PC-9 (cell line): ENCODE measurements at regions not wholly inside any gene's neighbourhood (a gene's known extent, or its start where the extent isn't known, plus 50 kb on each side); places are given as distances from the start of the nearest gene placed in this dataset.

Source experiments
- BruUV-seq: library from RNA; stranded (reverse); fragments of 400-500 nt; replicated peaks from 2 replicates; lab custom pipeline; 2021; lab: Mats Ljungman, UMichigan
- CTCF ChIA-PET: fragments of 300-600 bp; sonication (Branson Sonifier 250); formaldehyde crosslinking; loops from one replicate; lab custom pipeline; 2022; ENCODE audit warnings: antibody characterized with exemption; lab: Charles Lee
- POLR2A ChIA-PET: fragments of 300-600 bp; sonication (Branson Sonifier 250); formaldehyde crosslinking; loops from one replicate; lab custom pipeline; 2022; ENCODE audit warnings: antibody characterized with exemption; ENCODE audit not compliant: unreplicated experiment; lab: Charles Lee
- DNase-seq, 2 experiments: peaks; one replicate each; pipeline versions ENCODE4 v3.0.0 to v3.0.0-alpha.2; 2015 to 2022; ENCODE audit warnings: mixed read lengths in 1 of 2
- H2AFZ ChIP-seq: fragments of 200-600 bp; sonication (generic); 2 replicates; pipeline ENCODE4 v1.8.1; 2017; ENCODE audit warnings: antibody characterized with exemption
- H3F3A ChIP-seq: fragments of 200-600 bp; sonication (generic); 2 replicates; pipeline ENCODE4 v1.8.1; 2017; ENCODE audit warnings: antibody characterized with exemption, mild to moderate bottlenecking, low read depth; ENCODE audit not compliant: insufficient read depth
- H3K27ac ChIP-seq: fragments of 200-600 bp; sonication (generic); 2 replicates; pipeline ENCODE4 v1.6.1; 2016; ENCODE audit warnings: mixed run types
- H3K27me3 ChIP-seq: fragments of 200-600 bp; sonication (generic); 2 replicates; pipeline ENCODE4 v1.6.1; 2016; ENCODE audit warnings: low read depth, mixed run types; ENCODE audit not compliant: insufficient read depth
- H3K36me3 ChIP-seq: fragments of 200-600 bp; sonication (generic); 2 replicates; pipeline ENCODE4 v1.6.1; 2016; ENCODE audit warnings: low read depth, mixed run types
- H3K4me1 ChIP-seq: fragments of 200-600 bp; sonication (generic); replicated peaks from 2 replicates; pipeline ENCODE4 v1.6.1; 2016; ENCODE audit warnings: mixed run types; ENCODE audit not compliant: insufficient read depth
- H3K4me2 ChIP-seq: fragments of 200-600 bp; sonication (generic); 2 replicates; pipeline ENCODE4 v1.6.1; 2017; ENCODE audit warnings: mixed run types
- H3K4me3 ChIP-seq: fragments of 200-600 bp; sonication (generic); 2 replicates; pipeline ENCODE4 v1.6.1; 2016; ENCODE audit warnings: mixed run types
- H3K79me2 ChIP-seq: fragments of 200-600 bp; sonication (generic); 2 replicates; pipeline ENCODE4 v1.6.1; 2017; ENCODE audit warnings: low read depth, mixed run types
- H3K9me2 ChIP-seq: fragments of 200-600 bp; sonication (generic); 2 replicates; pipeline ENCODE4 v1.8.1; 2017; ENCODE audit warnings: mild to moderate bottlenecking; ENCODE audit not compliant: insufficient read depth
- H3K9me3 ChIP-seq: fragments of 200-600 bp; sonication (generic); 2 replicates; pipeline ENCODE4 v1.8.1; 2016; ENCODE audit warnings: low read depth; ENCODE audit not compliant: insufficient read depth
- H4K20me1 ChIP-seq: fragments of 200-600 bp; sonication (generic); 2 replicates; pipeline ENCODE4 v1.8.1; 2017; ENCODE audit not compliant: insufficient read depth
- CTCF ChIP-seq: fragments of 200-600 bp; sonication (generic); conservative IDR thresholded peaks from 2 replicates; pipeline ENCODE4 v1.6.1; 2017; ENCODE audit warnings: mixed run types, antibody characterized with exemption, mild to moderate bottlenecking, moderate library complexity
- EZH2 ChIP-seq: fragments of 200-600 bp; sonication (generic); IDR thresholded peaks from 2 replicates; pipeline ENCODE4 v1.8.0; 2017; ENCODE audit warnings: antibody characterized with exemption, low read depth
- intact Hi-C: fragments of 100-400 bp; cut with micrococcal nuclease; formaldehyde crosslinking; loops from one replicate; pipeline ENCODE4 v1.10.0; 2022; ENCODE audit not compliant: unreplicated experiment

GRCh38 chr10:29117781-29118180 is 171.1 kb upstream of the LYZL1 start:
- H3K27ac ChIP-seq, result no peak overlapping the region
- no peak overlapping the region for H2AFZ ChIP-seq
- peaks cover 6% of the 10 kb centered on the region; the same call in 1 of the 2 replicates for H3F3A ChIP-seq
- no peak overlapping the region for H3K4me3 ChIP-seq
- ChIA-PET CTCF (interaction anchor here (0.6 kb wide), 1 partner anchor 12 kb away, joined by 3 read pairs; no protein-coding TSS in a partner anchor), POLR2A (no interaction called here)
- no peaks in the 10 kb centered on the region for H4K20me1 ChIP-seq
- H3K9me3 ChIP-seq, result no peaks in the 10 kb centered on the region
- H3K4me1 ChIP-seq, result peaks cover 12% of the 10 kb centered on the region; the same call in 1 of the 2 replicates
- DNase-seq, result no peak
- BruUV-seq, result no TSS peak
- no peaks in the 10 kb centered on the region for H3K79me2 ChIP-seq
- no peaks in the 10 kb centered on the region for H3K9me2 ChIP-seq
- intact Hi-C loops, result no loop called here
- H3K36me3 ChIP-seq, result no peaks in the 10 kb centered on the region
- no peaks in the 10 kb centered on the region; the same call in 1 of the 2 replicates for H3K27me3 ChIP-seq
- no peak for TF ChIP-seq CTCF
- TF ChIP-seq EZH2, result no peak
- no peak overlapping the region for H3K4me2 ChIP-seq

- peak in 1 of 2 experiments; percentile 31 for DNase-seq
- H3K4me2 ChIP-seq, result peak overlapping the region; percentile 36
- H3F3A ChIP-seq, result peaks cover 6% of the 10 kb centered on the region; the same call in 1 of the 2 replicates
- H3K27ac ChIP-seq, result peak overlapping the region; percentile 33
- no peak overlapping the region for H3K4me3 ChIP-seq
- CTCF ChIA-PET, result interaction anchor here (1.3 kb wide), 1 partner anchor 14 kb away, joined by 4 read pairs; no protein-coding TSS in a partner anchor
- no peaks in the 10 kb centered on the region for H4K20me1 ChIP-seq
- no TSS peak for BruUV-seq
- POLR2A ChIA-PET, result no interaction called here
- H3K79me2 ChIP-seq, result no peaks in the 10 kb centered on the region
- H3K9me3 ChIP-seq, result no peaks in the 10 kb centered on the region
- H2AFZ ChIP-seq, result no peak overlapping the region
- peaks cover 12% of the 10 kb centered on the region; the same call in 1 of the 2 replicates for H3K4me1 ChIP-seq
- no peaks in the 10 kb centered on the region for H3K9me2 ChIP-seq
- no peaks in the 10 kb centered on the region for H3K36me3 ChIP-seq
- no peaks in the 10 kb centered on the region for H3K27me3 ChIP-seq
- peak; percentile 52 for TF ChIP-seq CTCF
- no peak for TF ChIP-seq EZH2
- intact Hi-C loops, result no loop called here
Observed at GRCh38 chr10:29119374-29119773, 169.5 kb upstream of the LYZL1 start.

- ChIA-PET POLR2A (interaction anchor here (0.6 kb wide), 2 partner anchors 35 to 363 kb away, joined by 4 to 19 read pairs; no protein-coding TSS in a partner anchor), CTCF (no interaction called here)
- Histone ChIP-seq H3K79me2 (no peaks in the 10 kb centered on the region), H3K9me3 (no peaks in the 10 kb centered on the region), H3K27ac (peak overlapping the region; percentile 42), H3K4me2 (peak overlapping the region; percentile 36), H3F3A (peaks cover 6% of the 10 kb centered on the region; the same call in 1 of the 2 replicates), H3K36me3 (no peaks in the 10 kb centered on the region), H3K4me3 (no peak overlapping the region), H4K20me1 (no peaks in the 10 kb centered on the region), H3K9me2 (no peaks in the 10 kb centered on the region), H3K27me3 (no peaks in the 10 kb centered on the region), H2AFZ (no peak overlapping the region), H3K4me1 (peaks cover 12% of the 10 kb centered on the region; the same call in 1 of the 2 replicates)
- intact Hi-C loops, result loop anchor here (2.0 to 5.0 kb wide), 2 partner anchors 15 to 58 kb away; no protein-coding TSS in a partner anchor
- TF ChIP-seq EZH2 (no peak), CTCF (no peak)
- no TSS peak for BruUV-seq
- DNase-seq, result peak; percentile 68 to 89
Observed at GRCh38 chr10:29120216-29120615, 168.7 kb upstream of the LYZL1 start.
